ENCODE measurements at regions not wholly inside any gene's neighbourhood (a gene's known extent, or its start where the extent isn't known, plus 50 kb on each side); places are given as distances from the start of the nearest gene placed in this dataset.
A peak's percentile ranks its signal among the peaks of the same experiment; 100 is the strongest.

DNA sequence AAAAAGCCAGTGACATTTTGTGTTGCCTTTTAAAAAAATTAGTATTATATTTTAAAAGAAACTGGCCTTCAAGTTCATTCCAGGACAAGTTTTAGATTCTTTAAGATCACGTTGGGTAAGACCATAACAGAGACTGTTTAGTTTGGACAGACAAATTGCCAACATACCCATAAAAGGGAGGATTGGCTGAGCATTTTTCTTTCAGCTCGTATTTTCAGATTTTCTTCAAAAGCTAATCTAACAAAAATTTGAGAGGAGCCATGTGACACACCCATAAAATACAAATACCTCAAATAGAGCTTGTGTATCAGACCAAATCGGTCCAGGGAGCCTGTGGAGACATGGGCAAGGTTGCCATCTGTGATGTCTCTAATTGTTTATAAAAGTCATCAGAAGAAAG is 74.6 kb upstream of the C1QTNF7 start:
- Mint-ChIP-seq H3K27ac (no peak overlapping the region), H3K4me1 (peaks cover 57% of the 10 kb centered on the region), H3K4me3 (peak overlapping the region; percentile 50), H3K27me3 (ENCODE audit: low read depth, poor library complexity) (no peaks in the 10 kb centered on the region), H3K36me3 (ENCODE audit: low read depth) (peaks cover 12% of the 10 kb centered on the region), H3K9me3 (peaks cover 15% of the 10 kb centered on the region)
- TF ChIP-seq, protein P1, sequence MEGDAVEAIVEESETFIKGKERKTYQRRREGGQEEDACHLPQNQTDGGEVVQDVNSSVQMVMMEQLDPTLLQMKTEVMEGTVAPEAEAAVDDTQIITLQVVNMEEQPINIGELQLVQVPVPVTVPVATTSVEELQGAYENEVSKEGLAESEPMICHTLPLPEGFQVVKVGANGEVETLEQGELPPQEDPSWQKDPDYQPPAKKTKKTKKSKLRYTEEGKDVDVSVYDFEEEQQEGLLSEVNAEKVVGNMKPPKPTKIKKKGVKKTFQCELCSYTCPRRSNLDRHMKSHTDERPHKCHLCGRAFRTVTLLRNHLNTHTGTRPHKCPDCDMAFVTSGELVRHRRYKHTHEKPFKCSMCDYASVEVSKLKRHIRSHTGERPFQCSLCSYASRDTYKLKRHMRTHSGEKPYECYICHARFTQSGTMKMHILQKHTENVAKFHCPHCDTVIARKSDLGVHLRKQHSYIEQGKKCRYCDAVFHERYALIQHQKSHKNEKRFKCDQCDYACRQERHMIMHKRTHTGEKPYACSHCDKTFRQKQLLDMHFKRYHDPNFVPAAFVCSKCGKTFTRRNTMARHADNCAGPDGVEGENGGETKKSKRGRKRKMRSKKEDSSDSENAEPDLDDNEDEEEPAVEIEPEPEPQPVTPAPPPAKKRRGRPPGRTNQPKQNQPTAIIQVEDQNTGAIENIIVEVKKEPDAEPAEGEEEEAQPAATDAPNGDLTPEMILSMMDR (IDR thresholded peaks at IDR 0.05) = no peak
- no peak for DNase-seq

DNA sequence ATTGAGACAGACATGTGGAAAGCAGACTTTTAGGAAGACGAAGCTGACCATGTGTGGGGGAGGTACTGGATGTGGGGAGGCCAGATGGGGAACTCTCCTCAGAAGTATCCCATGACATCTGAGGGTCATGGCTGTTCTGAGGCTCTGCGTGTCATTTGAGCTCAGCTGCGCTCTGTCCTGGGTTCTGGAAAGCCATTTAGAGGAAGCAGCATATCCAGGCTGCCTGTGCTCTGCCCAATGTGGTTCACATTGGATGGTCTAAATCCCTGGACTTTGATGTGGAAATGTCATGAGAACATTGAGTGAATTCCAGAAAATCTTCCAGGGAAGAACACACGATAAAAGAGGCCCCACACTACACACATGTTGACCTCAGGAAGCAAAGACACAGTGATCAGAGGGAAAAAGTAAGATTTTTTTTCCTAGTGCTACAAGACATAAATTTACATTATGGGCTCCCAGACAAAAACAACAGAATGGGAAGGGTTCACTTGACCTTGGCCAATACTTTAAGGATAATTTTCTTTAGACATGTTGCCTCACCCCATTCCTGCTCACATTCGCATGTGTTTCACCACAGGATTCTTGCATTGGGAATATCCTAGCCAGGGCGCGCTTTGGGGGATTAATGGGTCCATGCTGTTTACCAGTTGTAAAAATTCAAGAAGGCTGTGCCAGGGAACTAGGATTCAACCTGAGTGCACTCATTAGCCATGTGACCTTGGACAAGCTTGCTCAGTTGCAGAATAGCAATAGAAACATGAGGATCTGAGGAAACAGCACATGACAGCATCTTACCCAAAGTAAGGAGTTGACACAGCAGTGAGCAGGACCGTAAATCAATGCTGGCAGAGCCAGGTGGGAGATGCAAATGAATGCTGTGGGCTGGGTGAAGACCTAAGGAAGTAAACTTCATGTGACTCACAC is 73.2 kb upstream of the C1QTNF7 start:
- TF ChIP-seq, protein P1 (IDR thresholded peaks at IDR 0.05) = no peak
- Mint-ChIP-seq H3K4me1 (peaks cover 44% of the 10 kb centered on the region), H3K4me3 (peak overlapping the region; percentile 26), H3K9me3 (peaks cover 20% of the 10 kb centered on the region), H3K36me3 (ENCODE audit: low read depth) (peaks cover 16% of the 10 kb centered on the region), H3K27ac (peak overlapping the region; percentile 93), H3K27me3 (ENCODE audit: low read depth, poor library complexity) (peaks cover 4% of the 10 kb centered on the region)
- DNase-seq = peak; percentile 25

DNA sequence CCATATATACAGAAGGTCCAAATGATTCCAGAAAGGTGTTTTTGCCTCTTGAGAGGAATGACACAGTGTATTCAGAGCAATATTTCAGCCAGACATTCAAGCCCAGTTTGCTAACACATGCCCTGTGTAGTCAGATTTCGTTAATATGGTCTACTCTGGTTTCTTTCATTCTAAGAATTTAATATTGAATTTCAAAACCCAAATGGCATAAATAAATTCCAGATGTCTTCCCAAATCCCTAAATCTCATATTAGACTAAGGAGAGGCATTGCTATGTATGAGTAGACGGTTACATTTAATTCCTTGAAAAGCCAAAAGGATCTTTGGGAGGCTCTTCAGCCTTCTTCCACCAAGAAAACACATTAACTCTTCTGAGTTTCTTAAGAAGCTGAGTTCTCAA is 66.3 kb upstream of the C1QTNF7 start:
- Mint-ChIP-seq H3K4me1 (peaks cover 17% of the 10 kb centered on the region), H3K4me3 (no peak overlapping the region), H3K9me3 (peaks cover 18% of the 10 kb centered on the region), H3K27me3 (ENCODE audit: low read depth, poor library complexity) (peaks cover 4% of the 10 kb centered on the region), H3K27ac (no peak overlapping the region), H3K36me3 (ENCODE audit: low read depth) (peaks cover 8% of the 10 kb centered on the region)
- TF ChIP-seq, protein P1 (IDR thresholded peaks at IDR 0.05) = no peak
- DNase-seq = no peak

DNA sequence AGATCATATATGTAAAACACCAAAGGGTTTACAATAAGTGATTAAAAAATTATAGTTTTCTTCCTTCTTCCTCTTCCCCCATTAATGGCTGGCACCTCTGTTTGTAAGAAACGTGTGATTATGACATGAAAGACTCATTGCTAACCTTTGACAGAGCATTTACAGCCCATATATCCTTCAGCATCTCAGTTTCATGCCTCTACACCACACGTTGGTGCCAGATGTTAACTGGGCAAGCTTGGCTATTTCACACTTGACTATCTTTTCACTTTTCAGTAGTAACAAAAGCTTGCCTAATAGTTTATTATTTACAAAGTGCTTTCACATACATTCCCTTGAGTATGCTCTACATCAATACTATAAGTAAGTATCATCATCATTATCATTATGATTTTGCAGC is 65.3 kb upstream of the C1QTNF7 start:
- H3K4me3 Mint-ChIP-seq = no peak overlapping the region
- H3K27ac Mint-ChIP-seq = peak overlapping the region; percentile 4
- DNase-seq = no peak
- H3K9me3 Mint-ChIP-seq = peaks cover 8% of the 10 kb centered on the region
- TF ChIP-seq, protein P1 (IDR thresholded peaks at IDR 0.05) = no peak
- peaks cover 21% of the 10 kb centered on the region for H3K4me1 Mint-ChIP-seq
- peaks cover 5% of the 10 kb centered on the region for H3K36me3 Mint-ChIP-seq (ENCODE audit: low read depth)
- H3K27me3 Mint-ChIP-seq (ENCODE audit: low read depth, poor library complexity) = peaks cover 7% of the 10 kb centered on the region

DNA sequence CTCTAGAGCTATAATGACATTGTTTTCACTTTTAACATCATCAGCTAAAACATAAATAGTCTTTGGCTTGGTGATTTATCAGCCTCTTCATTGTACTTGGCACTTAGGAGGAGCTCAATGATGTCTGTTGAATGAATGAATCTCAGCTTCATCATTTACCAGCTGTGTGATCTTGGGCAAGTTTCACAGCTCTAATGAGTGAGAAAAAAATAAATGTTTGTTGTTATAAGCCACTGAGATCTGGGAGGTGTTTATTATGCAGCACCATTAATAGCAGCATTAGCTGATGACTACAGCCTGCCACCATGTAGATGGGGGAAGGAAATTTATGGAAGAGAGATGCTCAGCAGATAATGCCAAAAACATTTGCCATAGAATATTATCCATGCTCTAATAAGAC is 63.6 kb upstream of the C1QTNF7 start:
- no peak overlapping the region for H3K27ac Mint-ChIP-seq
- TF ChIP-seq, protein P1 (IDR thresholded peaks at IDR 0.05) = no peak

DNA sequence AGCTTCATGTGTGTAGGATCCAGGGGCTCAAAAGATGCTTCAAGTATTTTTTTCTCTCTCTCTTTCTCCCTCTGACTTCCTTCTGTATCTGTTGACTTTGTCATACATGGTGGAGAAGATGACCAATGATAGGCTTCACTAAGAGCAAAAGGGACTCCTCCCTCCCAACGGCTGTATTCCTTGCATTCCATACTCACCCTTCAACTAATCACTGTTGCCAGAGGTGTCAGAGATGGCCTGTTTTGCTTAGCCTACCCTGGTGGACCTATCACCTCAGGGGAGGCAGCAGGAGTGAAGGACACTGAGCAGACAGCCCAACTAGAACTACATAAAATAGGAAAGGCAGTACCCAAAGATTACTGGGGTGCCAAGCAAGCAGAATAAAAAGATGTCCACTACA is 62.2 kb upstream of the C1QTNF7 start:
- Mint-ChIP-seq H3K9me3 (no peaks in the 10 kb centered on the region), H3K36me3 (ENCODE audit: low read depth) (no peaks in the 10 kb centered on the region), H3K4me1 (peaks cover 21% of the 10 kb centered on the region), H3K27me3 (ENCODE audit: low read depth, poor library complexity) (peaks cover 3% of the 10 kb centered on the region), H3K4me3 (no peak overlapping the region), H3K27ac (no peak overlapping the region)
- DNase-seq = no peak
- TF ChIP-seq, protein P1 (IDR thresholded peaks at IDR 0.05) = no peak

More for the DNA sequence above, 63.6 kb upstream of the C1QTNF7 start:
- H3K9me3 Mint-ChIP-seq = no peaks in the 10 kb centered on the region
- H3K4me1 Mint-ChIP-seq = peaks cover 21% of the 10 kb centered on the region
- no peaks in the 10 kb centered on the region for H3K36me3 Mint-ChIP-seq (ENCODE audit: low read depth)
- no peak overlapping the region for H3K4me3 Mint-ChIP-seq
- H3K27me3 Mint-ChIP-seq (ENCODE audit: low read depth, poor library complexity) = peaks cover 3% of the 10 kb centered on the region
- DNase-seq = no peak
